Neural crest cell (in vitro differentiated cells): ENCODE measurements at regions not wholly inside any gene's neighbourhood (a gene's known extent, or its start where the extent isn't known, plus 50 kb on each side); places are given as distances from the start of the nearest gene placed in this dataset.
A peak's percentile ranks its signal among the peaks of the same experiment; 100 is the strongest.

Experiments
- DNase-seq: peaks from one replicate; pipeline ENCODE4 v3.0.0; 2021; ENCODE audit warnings: low read depth, mixed read lengths, low spot score
- H3K27ac Mint-ChIP-seq: one replicate; pipeline ENCODE4 v1.8.0; 2021; ENCODE audit warnings: mild to moderate bottlenecking, mixed read lengths; ENCODE audit not compliant: unreplicated experiment
- H3K27me3 Mint-ChIP-seq: 2 replicates; pipeline ENCODE4 v1.8.0; 2021; ENCODE audit warnings: low read depth, mild to moderate bottlenecking, mixed read lengths
- H3K36me3 Mint-ChIP-seq: 2 replicates; pipeline ENCODE4 v1.8.0; 2021; ENCODE audit warnings: low read depth, mild to moderate bottlenecking, mixed read lengths
- H3K4me1 Mint-ChIP-seq: 2 replicates; pipeline ENCODE4 v1.8.0; 2021; ENCODE audit warnings: mixed read lengths
- H3K4me3 Mint-ChIP-seq: one replicate; pipeline ENCODE4 v1.8.0; 2021; ENCODE audit warnings: mild to moderate bottlenecking, mixed read lengths
- H3K9me3 Mint-ChIP-seq: 2 replicates; pipeline ENCODE4 v1.8.0; 2021; ENCODE audit warnings: mixed read lengths
- TF ChIP-seq, protein P1 (sequence below): fragments of 200-600 bp; sonication (generic); conservative IDR thresholded peaks from 2 replicates; pipeline ENCODE4 v1.5.0; 2021; ENCODE audit warnings: antibody characterized with exemption, mild to moderate bottlenecking

DNA sequence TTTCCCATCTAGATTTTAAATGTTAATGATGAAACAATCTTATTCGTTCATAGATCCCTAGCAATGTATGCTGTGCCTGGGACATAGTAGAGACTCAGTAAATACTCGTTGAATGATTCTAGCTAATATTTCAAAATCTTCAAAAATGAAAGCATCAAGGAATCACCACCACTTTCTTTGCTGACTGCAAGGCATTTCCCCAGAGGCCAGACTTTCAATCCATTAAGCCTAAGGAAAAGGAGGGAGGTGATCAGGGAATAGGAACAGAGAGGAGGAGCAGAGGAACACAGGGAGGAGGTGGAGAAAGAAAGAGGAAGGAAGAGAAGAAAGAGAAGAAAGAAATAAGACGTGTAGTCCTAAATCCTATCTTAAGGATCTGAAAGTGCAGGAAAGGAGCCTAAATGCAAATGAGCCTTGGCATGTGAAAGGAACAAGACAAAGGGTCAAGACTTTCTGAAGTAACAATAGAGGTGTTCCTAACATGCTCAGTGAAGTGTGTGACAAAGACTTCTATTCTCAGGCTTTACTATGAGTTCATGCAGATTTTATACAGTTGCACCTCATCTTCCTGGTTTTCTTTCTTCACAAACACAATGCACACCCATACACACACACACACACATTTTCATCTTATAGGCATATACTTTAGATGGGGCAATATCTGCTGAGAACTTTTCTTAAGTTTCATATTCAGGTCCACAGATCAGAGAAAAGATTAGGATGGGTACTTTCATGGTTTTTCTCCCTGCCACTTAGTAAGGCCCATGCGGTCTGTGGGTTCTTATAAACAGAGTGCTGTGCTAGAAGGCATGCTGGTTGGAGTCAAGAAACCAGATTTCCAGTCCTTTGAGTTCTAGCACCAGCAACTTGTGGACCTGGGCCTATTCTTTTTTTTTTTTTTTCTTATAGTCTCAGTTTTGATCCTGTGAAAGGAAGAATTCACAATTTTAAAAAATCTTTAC, 512.2 kb upstream of the TNC start:
- H3K4me3 Mint-ChIP-seq: no peak overlapping the region
- no peak for DNase-seq
- peaks cover 31% of the 10 kb centered on the region for H3K4me1 Mint-ChIP-seq
- TF ChIP-seq, protein P1, sequence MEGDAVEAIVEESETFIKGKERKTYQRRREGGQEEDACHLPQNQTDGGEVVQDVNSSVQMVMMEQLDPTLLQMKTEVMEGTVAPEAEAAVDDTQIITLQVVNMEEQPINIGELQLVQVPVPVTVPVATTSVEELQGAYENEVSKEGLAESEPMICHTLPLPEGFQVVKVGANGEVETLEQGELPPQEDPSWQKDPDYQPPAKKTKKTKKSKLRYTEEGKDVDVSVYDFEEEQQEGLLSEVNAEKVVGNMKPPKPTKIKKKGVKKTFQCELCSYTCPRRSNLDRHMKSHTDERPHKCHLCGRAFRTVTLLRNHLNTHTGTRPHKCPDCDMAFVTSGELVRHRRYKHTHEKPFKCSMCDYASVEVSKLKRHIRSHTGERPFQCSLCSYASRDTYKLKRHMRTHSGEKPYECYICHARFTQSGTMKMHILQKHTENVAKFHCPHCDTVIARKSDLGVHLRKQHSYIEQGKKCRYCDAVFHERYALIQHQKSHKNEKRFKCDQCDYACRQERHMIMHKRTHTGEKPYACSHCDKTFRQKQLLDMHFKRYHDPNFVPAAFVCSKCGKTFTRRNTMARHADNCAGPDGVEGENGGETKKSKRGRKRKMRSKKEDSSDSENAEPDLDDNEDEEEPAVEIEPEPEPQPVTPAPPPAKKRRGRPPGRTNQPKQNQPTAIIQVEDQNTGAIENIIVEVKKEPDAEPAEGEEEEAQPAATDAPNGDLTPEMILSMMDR: no peak
- peak overlapping the region; percentile 48 for H3K27ac Mint-ChIP-seq
- no peaks in the 10 kb centered on the region for H3K9me3 Mint-ChIP-seq
- no peaks in the 10 kb centered on the region for H3K36me3 Mint-ChIP-seq
- peaks cover 51% of the 10 kb centered on the region for H3K27me3 Mint-ChIP-seq

DNA sequence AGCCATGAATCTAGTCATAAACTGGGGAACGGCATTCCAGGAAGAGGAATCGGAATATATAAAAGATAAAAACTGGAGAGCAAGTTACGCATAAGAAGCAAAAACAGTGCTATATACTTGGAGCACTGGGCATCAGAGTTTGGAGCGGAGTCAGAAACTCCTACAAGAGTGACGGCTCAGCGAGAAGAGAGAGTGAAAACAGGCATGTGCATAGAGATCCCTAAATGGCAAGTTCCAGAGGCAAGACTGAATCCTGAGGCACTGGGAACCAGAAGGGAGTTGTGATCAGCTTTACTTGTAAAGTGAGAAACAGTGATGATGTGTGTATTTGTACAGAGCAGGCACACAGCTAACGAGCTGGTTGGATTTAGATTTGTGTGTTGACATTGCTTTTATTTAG, 514.4 kb upstream of the TNC start:
- TF ChIP-seq, protein P1: no peak
- DNase-seq: no peak
- H3K4me1 Mint-ChIP-seq: peaks cover 24% of the 10 kb centered on the region
- no peaks in the 10 kb centered on the region for H3K9me3 Mint-ChIP-seq
- no peak overlapping the region for H3K4me3 Mint-ChIP-seq
- H3K27me3 Mint-ChIP-seq: peaks cover 47% of the 10 kb centered on the region
- H3K36me3 Mint-ChIP-seq: no peaks in the 10 kb centered on the region
- H3K27ac Mint-ChIP-seq: no peak overlapping the region

DNA sequence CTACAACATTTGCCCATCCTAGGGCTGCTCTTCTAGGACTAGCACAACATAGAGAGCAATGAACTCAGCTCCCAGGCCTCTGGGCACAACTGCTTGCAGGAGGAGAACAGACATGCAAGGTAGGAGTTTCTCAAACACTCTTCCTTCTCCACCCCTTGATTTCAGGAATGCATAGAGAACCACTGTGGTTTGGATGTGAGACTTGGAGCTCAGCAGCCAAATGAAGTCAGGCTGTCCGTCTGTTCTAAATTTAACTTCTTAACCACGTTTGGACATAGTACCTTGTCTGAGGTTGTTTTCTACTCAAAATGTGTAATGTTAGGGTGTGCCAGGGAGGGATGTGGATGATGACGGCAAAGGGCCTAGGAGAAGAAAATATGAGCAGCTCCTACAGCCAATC, 515.1 kb upstream of the TNC start:
- Mint-ChIP-seq H3K36me3 (no peaks in the 10 kb centered on the region), H3K27ac (no peak overlapping the region), H3K9me3 (no peaks in the 10 kb centered on the region), H3K4me1 (peaks cover 17% of the 10 kb centered on the region), H3K4me3 (no peak overlapping the region), H3K27me3 (peaks cover 44% of the 10 kb centered on the region)
- TF ChIP-seq, protein P1: no peak
- no peak for DNase-seq

DNA sequence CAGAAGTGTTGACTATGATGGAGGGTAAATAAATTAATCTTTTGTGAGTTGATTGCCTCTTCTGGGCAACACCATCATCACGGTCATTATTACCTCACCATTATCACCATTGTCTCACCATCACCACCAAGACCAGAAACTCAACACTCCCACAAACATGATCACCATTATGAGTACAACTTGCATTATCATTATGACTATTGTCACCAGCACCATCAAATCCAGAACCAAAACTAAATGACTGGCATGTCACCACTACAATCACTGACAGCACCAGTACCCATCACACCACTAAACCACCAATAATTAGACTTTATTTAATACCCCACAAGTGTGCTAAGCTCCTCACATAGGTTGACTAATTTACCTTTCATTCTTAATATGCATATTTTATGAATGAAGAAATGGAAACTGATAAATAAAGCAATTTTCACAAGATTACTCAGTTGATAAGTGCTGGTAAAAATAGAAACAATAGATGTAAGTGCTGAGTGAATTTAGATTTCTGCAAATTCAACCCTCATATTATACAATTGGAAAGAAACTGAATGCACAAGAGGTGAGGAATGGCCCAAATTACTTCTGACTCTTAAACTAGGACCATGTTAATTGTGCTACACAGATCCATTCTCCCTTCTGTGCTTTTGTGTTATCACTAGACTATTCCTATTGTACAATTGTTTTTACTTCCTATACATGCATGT, 517.8 kb upstream of the PAPPA start:
- peaks cover 42% of the 10 kb centered on the region for H3K27me3 Mint-ChIP-seq
- H3K27ac Mint-ChIP-seq: no peak overlapping the region
- TF ChIP-seq, protein P1: no peak
- peaks cover 2% of the 10 kb centered on the region for H3K9me3 Mint-ChIP-seq
- no peaks in the 10 kb centered on the region for H3K36me3 Mint-ChIP-seq
- H3K4me3 Mint-ChIP-seq: no peak overlapping the region
- H3K4me1 Mint-ChIP-seq: peaks cover 4% of the 10 kb centered on the region
- DNase-seq: no peak

DNA sequence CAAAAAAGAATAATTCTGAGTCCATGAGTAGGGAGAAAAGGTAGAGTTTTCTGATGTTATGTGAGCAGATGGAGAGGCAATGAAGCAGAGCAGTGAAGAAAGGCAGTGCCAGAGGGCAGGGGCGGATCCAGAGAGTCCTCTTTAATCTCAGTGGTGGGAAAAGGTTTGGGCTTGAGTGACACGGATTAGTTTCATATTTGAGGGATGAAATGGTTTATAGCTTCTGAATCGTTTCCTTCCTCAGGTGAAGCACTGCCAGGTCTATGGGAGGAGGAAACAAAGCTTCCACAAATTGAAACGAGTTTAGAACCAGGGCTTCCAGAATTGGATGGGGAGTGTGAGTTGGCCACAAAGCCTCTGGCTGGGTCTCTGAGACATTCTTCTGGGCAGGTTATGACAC, 517.0 kb upstream of the PAPPA start:
- Mint-ChIP-seq H3K36me3 (no peaks in the 10 kb centered on the region), H3K4me3 (no peak overlapping the region), H3K4me1 (no peaks in the 10 kb centered on the region), H3K27me3 (peaks cover 42% of the 10 kb centered on the region), H3K27ac (no peak overlapping the region), H3K9me3 (peaks cover 2% of the 10 kb centered on the region)
- DNase-seq: no peak
- TF ChIP-seq, protein P1: no peak
